ENCODE measurements at regions not wholly inside any gene's neighbourhood (a gene's known extent, or its start where the extent isn't known, plus 50 kb on each side); places are given as distances from the start of the nearest gene placed in this dataset.

DNA sequence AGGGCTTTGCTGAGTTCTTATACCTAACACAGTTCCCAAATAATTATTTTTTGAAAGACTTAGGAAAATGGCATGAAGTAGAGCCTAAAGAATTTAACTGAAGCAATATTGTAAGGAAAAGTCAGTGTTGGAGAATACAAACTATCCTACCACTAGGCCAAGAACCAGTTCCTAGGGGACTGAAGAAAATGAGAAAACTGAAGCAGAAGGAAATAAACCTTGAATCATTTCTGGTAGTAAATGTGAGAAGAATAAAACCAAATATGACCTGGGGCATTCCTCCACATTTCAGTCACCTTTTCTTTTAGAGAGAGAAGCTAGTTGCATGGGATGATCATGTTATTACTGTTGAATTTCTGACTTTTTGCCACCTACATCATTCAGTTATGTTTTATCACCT lies 1393.9 kb upstream of the C9orf72 start:
- no peak overlapping the region for H2BK20ac ChIP-seq (ENCODE audit: low read depth, low read length, poor library complexity, severe bottlenecking)
- no peaks in the 10 kb centered on the region for H3K27me3 Mint-ChIP-seq (ENCODE audit: low read depth)
- H3K4me1 Mint-ChIP-seq: peaks cover 55 to 59% of the 10 kb centered on the region in 2 experiments
- no peak overlapping the region for H3K4me2 ChIP-seq (ENCODE audit: insufficient read depth, insufficient read length, low read length)
- H3K27me3 ChIP-seq (ENCODE audit: insufficient read depth, low read length): no peaks in the 10 kb centered on the region
- H2AK5ac ChIP-seq (ENCODE audit: insufficient read length, low read length): no peak overlapping the region
- no peak overlapping the region for H4K91ac ChIP-seq (ENCODE audit: insufficient read length, low read depth, low read length)
- DNase-seq: no peak
- H4K20me1 ChIP-seq (ENCODE audit: control insufficient read depth, insufficient read depth, insufficient read length): no peaks in the 10 kb centered on the region
- no peak overlapping the region for H3K14ac ChIP-seq (ENCODE audit: insufficient read depth, low read length)
- no peak overlapping the region for H2BK15ac ChIP-seq (ENCODE audit: low read depth, low read length)
- no peak overlapping the region for H2BK5ac ChIP-seq (ENCODE audit: insufficient read length, low read length)
- peaks cover 3% of the 10 kb centered on the region in 2 experiments; a peak in 2 of 5 replicates for H3K9me3 Mint-ChIP-seq
- no peak overlapping the region for H4K8ac ChIP-seq (replicated peaks; ENCODE audit: insufficient read length, low read depth, low read length)
- H3K4me3 Mint-ChIP-seq: no peak overlapping the region
- peaks cover 18% of the 10 kb centered on the region; the same call in 1 of the 2 replicates for H3K4me1 ChIP-seq (ENCODE audit: insufficient read depth, low read length)
- H2BK120ac ChIP-seq (ENCODE audit: low read depth, low read length, poor library complexity, severe bottlenecking): no peak overlapping the region
- H3K27ac Mint-ChIP-seq: no peak overlapping the region
- H2BK12ac ChIP-seq (ENCODE audit: insufficient read length, low read depth, low read length): no peak overlapping the region
- H3K23me2 ChIP-seq (ENCODE audit: insufficient read length, low read depth, low read length, poor library complexity, severe bottlenecking): no peaks in the 10 kb centered on the region
- TF ChIP-seq, protein P1, sequence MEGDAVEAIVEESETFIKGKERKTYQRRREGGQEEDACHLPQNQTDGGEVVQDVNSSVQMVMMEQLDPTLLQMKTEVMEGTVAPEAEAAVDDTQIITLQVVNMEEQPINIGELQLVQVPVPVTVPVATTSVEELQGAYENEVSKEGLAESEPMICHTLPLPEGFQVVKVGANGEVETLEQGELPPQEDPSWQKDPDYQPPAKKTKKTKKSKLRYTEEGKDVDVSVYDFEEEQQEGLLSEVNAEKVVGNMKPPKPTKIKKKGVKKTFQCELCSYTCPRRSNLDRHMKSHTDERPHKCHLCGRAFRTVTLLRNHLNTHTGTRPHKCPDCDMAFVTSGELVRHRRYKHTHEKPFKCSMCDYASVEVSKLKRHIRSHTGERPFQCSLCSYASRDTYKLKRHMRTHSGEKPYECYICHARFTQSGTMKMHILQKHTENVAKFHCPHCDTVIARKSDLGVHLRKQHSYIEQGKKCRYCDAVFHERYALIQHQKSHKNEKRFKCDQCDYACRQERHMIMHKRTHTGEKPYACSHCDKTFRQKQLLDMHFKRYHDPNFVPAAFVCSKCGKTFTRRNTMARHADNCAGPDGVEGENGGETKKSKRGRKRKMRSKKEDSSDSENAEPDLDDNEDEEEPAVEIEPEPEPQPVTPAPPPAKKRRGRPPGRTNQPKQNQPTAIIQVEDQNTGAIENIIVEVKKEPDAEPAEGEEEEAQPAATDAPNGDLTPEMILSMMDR (conservative IDR thresholded peaks at IDR 0.05): no peak
- H4K5ac ChIP-seq (ENCODE audit: insufficient read length, low read depth, low read length): no peak overlapping the region
- H3K79me2 ChIP-seq (ENCODE audit: insufficient read depth, low read length): no peaks in the 10 kb centered on the region
- no peak overlapping the region for H3K9ac ChIP-seq (ENCODE audit: extremely low read depth, insufficient read length, low read length)
- no peak overlapping the region for H3K18ac ChIP-seq (ENCODE audit: insufficient read length, low read depth, low read length)
- H3K79me1 ChIP-seq (ENCODE audit: insufficient read depth, low read depth, low read length, poor library complexity, severe bottlenecking): no peaks in the 10 kb centered on the region
- peaks cover 2 to 7% (median 5%) of the 10 kb centered on the region in 3 experiments; a peak in 6 of 7 replicates for H3K36me3 Mint-ChIP-seq (ENCODE audit: insufficient read depth in 1 of 3, low read depth in 3 of 3)
- H3K9me3 ChIP-seq (ENCODE audit: control insufficient read depth, low read depth, low read length): no peaks in the 10 kb centered on the region
- no peak overlapping the region for H3K4ac ChIP-seq (ENCODE audit: low read depth, low read length)
- H2AFZ ChIP-seq (ENCODE audit: low read length): no peak overlapping the region
- no peak overlapping the region for H3T11ph ChIP-seq (ENCODE audit: low read length)
- no peak overlapping the region for H3K56ac ChIP-seq (ENCODE audit: insufficient read length, low read depth, low read length)
- H3K27ac ChIP-seq (ENCODE audit: insufficient read length, low read depth, low read length): no peak overlapping the region
- H3K23ac ChIP-seq (ENCODE audit: insufficient read length, low read depth, low read length): no peak overlapping the region

Measured in H9 (cell line).